ENCODE measurements at regions not wholly inside any gene's neighbourhood (a gene's known extent, or its start where the extent isn't known, plus 50 kb on each side); places are given as distances from the start of the nearest gene placed in this dataset.

GRCh38 chr4:19380600-19380999 is 871.1 kb upstream of the SLIT2 start:
- DNase-seq = no peak

GRCh38 chr4:19379191-19379708 is 872.5 kb upstream of the SLIT2 start:
- no peak for DNase-seq

GRCh38 chr4:19375931-19376330 is 875.8 kb upstream of the SLIT2 start:
- DNase-seq = no peak

DNA sequence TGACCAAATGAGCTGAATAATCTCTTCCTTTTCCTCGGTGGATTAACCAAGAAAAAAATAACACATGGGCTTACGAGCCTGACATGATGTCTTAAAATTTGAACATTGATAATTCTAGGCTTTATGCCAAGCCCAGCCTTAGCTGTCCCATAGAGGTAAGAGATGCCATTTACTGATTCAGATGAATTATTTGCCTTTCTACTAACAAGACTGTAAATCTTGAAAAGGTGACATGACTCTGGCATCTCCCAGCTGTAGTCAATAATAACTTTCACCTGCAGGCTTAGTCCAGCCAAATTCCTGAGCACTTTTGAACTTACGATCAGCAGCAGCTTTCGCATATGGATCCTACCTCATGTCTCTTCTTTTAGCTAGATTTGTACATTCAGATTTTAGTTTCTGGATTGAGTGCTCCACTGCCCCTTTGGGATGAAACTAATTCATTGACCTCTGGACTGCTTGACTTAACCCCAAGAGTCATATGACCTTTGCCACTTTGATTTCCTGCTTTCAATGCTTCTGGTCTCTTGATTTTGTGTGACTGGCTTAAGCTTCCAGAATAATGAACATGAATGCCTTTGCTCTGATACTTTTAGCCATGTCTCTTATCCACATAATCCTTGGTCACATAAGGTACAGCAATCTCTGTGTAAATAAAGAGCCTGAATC is 876.4 kb upstream of the SLIT2 start:
- no peak for DNase-seq

DNA sequence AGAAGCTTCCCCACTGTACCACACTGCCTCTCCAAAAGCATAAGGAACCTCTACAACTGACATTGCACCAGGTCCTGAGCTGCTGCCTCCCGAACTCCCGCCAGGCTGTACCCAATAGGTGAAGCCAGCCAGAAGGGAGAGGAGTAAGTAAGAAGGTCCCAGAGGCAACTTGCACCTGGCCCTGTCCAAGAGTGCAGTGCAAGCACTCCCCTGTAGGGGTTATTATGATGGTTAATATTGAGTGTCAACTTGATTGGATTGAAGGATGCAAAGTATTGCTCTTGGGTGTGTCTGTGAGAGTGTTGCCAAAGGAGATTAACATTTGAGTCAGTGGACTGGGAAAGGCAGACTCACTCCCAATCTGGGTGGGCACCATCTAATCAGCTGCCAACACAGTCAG is 879.3 kb upstream of the SLIT2 start:
- DNase-seq = no peak

DNA sequence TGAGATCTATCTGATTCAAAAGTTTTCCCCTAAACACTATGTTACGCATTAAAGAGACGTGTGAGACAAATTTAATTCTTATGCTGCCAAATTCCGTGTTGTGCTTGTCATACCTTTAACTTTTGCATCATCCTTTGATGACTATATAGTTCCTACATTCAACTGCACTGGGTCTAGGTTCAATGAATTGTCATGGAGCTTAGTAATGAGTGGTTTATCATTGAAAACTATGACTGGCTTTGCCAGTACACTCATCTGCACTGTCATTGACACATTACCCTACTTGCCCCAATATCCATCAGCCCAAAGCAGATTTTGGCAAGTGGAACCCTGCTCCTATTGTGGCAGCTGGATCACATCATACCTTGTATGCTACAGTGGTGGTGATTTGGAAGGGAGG is 882.9 kb upstream of the SLIT2 start:
- DNase-seq = no peak

- no peak for DNase-seq
Observed at GRCh38 chr4:19366916-19367315, 884.8 kb upstream of the SLIT2 start.

GRCh38 chr4:19358015-19358414 is 893.7 kb upstream of the SLIT2 start:
- no peak for DNase-seq

DNA sequence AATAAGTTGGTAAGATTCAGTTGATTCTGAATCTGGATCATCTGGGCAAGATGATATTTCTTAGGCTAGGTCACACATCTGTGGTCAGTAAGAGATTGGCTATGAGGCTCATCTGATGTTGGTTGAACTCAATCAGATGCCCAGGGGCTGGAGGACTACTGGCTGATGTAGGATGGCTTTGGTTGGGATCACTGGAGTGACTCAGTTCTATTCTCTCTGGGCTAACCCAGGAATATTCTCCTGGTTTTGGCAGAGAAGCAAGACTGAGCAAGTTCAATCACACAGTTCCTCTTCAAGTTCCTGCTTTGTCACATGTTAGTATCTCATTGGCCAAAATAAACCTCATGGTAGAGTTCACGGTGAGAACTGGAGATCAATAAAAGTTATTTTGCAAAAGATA is 902.3 kb upstream of the SLIT2 start:
- no peak for DNase-seq

GRCh38 chr4:19348746-19349145 is 903.0 kb upstream of the SLIT2 start:
- no peak for DNase-seq

- no peak for DNase-seq
Observed at GRCh38 chr4:19346636-19347035, 905.1 kb upstream of the SLIT2 start.

DNA sequence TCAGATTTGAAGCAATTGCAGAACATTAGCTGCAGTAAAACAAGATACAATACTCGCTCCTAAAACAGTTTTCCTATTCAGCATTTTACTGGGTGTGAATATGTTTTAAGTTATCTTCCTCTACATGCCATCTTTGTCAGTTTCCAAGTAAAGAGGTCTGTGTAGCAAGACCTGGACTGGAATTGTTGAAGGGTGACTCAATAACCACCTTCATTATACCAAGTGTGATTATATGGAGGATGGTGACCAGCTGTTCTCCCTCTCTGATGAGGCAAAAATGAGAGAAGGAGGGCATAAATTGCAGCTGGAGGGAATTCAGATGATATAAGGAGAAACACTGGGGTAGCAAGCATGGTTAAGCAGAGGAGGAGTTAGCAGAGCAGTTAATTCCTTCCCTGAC is 922.1 kb upstream of the SLIT2 start:
- DNase-seq = no peak

GRCh38 chr4:19329077-19329476 is 922.6 kb upstream of the SLIT2 start:
- DNase-seq = no peak

GRCh38 chr4:19327364-19327763 is 924.3 kb upstream of the SLIT2 start:
- no peak for DNase-seq

- no peak for DNase-seq
Observed at GRCh38 chr4:19324184-19324583, 927.5 kb upstream of the SLIT2 start.

GRCh38 chr4:19319607-19320006 is 932.1 kb upstream of the SLIT2 start:
- DNase-seq = no peak

DNA sequence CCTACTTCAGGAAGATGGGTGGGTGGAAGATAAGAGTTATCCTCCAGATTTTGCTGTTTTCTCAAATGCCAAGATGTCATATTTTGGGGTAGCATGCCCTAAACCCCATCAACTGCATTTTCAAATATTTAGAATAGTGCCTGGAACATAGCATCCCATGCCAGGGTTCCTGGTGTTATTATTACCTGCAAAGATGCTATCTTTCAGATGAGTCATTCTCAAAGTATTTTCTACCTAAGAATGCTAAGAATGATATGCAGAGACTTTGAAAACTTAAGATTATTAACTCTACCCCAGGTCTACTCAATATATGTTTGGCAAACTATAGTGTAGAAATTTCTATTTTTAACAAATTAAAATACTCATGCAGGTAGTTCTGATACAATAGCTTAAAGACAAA is 934.3 kb upstream of the SLIT2 start:
- no peak for DNase-seq

- no peak for DNase-seq
Observed at GRCh38 chr4:19314116-19314515, 937.6 kb upstream of the SLIT2 start.

DNA sequence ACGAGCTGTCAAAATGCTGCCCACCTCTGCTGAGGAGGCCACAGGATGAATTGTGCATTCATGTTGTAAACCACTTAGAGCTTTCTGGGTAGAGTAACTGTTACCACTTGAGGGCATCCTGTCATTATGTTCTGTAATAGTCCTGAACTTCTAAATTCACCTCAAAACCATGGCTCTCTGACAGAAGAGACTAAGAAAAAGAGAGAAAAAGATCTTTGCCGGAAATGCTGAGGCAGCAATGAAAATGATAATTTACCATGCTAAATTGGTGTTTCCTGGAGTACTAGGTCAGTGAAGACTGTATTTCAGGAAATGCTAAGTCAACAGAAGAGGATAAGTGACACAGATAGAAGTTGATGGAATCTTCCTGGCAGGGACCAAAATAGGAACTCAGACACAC is 942.3 kb upstream of the SLIT2 start:
- DNase-seq = no peak

DNA sequence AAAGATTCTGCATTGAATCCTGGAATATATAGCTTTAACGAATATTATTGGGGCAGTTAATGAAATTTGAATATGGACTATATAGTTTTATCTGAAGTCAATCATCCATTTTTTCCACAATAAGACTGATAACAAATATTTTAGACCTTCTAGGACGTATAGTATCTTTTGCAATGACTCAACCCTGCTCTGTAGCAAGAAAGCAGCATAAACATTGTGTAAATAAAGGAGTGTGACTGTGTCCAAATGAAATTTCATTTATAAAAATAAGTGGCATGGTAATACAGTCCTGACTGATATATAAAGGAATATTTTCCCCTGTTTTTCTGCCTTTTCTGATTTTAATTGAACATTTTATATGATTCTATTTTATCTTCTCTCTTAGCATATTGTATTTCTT is 947.7 kb upstream of the SLIT2 start:
- DNase-seq = no peak

GRCh38 chr4:19301527-19301926 is 950.2 kb upstream of the SLIT2 start:
- DNase-seq = no peak

DNA sequence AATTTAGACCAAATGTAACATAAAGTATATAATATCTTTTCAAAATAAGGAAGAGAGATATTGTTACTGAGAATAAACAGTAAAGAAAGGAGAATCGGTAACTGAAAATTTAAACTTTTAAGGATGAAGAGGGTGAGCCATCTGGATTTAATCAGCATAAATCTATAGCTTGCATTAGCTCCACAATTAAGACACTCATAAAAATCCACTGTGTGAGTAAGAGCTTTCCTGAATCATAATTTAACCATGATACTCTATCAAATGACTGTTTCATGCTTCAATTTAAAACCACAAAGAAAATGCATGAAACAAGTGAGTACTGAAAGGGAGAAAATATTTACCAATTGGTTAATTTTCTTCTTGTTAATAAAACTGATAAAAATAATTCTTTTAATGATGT is 951.5 kb upstream of the SLIT2 start:
- no peak for DNase-seq

- no peak for DNase-seq
Observed at GRCh38 chr4:19298998-19299397, 952.7 kb upstream of the SLIT2 start.

DNA sequence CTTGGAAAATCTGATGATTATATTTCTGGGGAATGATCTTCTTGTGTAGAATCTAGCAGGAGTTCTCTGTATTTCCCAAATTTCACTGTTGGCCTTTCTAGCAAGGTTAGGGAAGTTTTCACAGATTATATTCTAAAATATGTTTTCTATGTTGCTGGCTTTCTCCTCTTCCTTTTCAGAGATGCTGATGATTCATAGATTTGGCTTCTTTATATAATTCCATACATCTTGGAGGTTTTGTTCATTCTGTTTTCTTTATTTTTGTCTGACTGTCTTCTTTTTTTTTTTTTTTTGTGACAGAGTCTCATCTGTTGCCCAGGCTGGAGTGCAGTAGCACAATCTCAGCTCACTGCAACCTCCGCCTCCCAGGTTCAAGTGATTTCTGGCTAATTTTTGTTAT is 957.9 kb upstream of the SLIT2 start:
- no peak for DNase-seq

- no peak for DNase-seq
Observed at GRCh38 chr4:19293080-19293479, 958.6 kb upstream of the SLIT2 start.

DNA sequence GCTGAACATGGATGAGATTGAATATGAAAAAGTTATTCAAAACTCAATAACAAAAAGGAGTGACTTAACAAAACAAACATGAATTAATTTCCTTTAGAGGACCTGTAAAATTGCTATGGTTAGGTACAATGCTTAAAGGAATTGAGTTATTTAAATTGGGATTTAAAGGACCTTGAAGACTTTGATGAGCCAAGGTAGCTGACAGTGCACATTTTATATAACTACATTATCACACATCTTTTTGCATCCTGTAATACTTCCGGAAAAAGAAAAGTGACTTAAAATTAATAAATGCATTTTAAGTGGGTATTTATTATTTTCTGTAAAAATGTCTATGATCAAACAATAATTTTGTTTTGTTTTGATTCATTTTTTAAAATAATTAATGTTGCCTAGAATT is 964.8 kb upstream of the SLIT2 start:
- no peak for DNase-seq
